Adipocyte (in vitro differentiated cells): ENCODE measurements at regions not wholly inside any gene's neighbourhood (a gene's known extent, or its start where the extent isn't known, plus 50 kb on each side); places are given as distances from the start of the nearest gene placed in this dataset.

ENCODE experiments used
- DNase-seq: peaks from one replicate; pipeline ENCODE4 v3.0.0-alpha.2; 2015; ENCODE audit warnings: low read depth
- H3K27me3 ChIP-seq: replicated peaks from 2 replicates; pipeline ENCODE4 v1.7.0; 2013; ENCODE audit warnings: mild to moderate bottlenecking, low read length, moderate library complexity; ENCODE audit not compliant: control insufficient read depth, insufficient read depth
- H3K36me3 ChIP-seq: 2 replicates; pipeline ENCODE4 v1.7.0; 2013; ENCODE audit warnings: low read length, mild to moderate bottlenecking, moderate library complexity; ENCODE audit not compliant: control insufficient read depth, insufficient read depth, severe bottlenecking
- H3K4me1 ChIP-seq: 2 replicates; pipeline ENCODE4 v1.7.0; 2013; ENCODE audit warnings: mild to moderate bottlenecking, low read length, moderate library complexity; ENCODE audit not compliant: control insufficient read depth, insufficient read depth
- H3K4me3 ChIP-seq: 2 replicates; pipeline ENCODE4 v1.7.0; 2013; ENCODE audit warnings: mild to moderate bottlenecking, low read length, moderate library complexity
- H3K9ac ChIP-seq: 2 replicates; pipeline ENCODE4 v1.7.0; 2013; ENCODE audit warnings: mild to moderate bottlenecking, low read length, moderate library complexity
- H3K9me3 ChIP-seq: 2 replicates; pipeline ENCODE4 v1.7.0; 2013; ENCODE audit warnings: mild to moderate bottlenecking, low read length, moderate library complexity; ENCODE audit not compliant: control insufficient read depth

GRCh38 chr16:5647051-5647450, 549.5 kb upstream of the EEF2KMT start:
- Histone ChIP-seq H3K4me3 (no peak overlapping the region), H3K4me1 (no peaks in the 10 kb centered on the region), H3K36me3 (no peaks in the 10 kb centered on the region), H3K27me3 (no peaks in the 10 kb centered on the region), H3K9me3 (no peaks in the 10 kb centered on the region), H3K9ac (no peak overlapping the region)
- no peak for DNase-seq

DNA sequence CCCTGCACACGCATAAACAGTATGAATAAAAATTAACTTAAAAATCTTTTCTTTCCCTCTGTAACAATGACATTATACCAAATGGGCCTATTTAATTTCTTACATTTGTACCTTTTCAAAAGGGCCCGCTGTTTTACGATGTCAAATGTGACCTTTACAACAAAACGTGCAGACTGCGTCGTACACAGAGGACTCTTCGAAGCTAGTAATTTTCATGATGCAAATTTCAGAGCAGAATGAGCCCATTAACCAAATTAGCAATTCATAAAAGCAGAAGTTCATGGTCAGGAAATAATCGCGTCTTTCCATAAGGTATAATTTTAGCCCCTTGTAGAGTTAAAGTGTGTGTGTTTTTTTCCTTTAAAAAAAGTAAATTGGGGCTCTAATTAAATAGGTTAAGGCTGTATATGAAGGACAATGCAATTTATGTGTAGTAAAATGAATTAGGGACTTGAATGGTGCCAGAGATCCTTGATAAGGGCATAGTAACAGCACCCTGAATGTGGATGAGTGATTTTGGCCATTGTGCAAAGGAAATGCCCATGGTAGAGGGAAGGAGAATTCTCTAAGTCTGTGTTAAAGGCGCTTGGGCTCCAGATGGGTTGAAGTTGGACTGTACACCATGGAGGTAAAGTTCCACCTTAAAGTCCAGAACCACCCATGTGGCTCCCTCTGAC, 546.4 kb upstream of the EEF2KMT start:
- Histone ChIP-seq H3K36me3 (no peaks in the 10 kb centered on the region), H3K4me1 (no peaks in the 10 kb centered on the region), H3K9ac (no peak overlapping the region), H3K9me3 (no peaks in the 10 kb centered on the region), H3K4me3 (no peak overlapping the region), H3K27me3 (no peaks in the 10 kb centered on the region)
- DNase-seq: no peak

DNA sequence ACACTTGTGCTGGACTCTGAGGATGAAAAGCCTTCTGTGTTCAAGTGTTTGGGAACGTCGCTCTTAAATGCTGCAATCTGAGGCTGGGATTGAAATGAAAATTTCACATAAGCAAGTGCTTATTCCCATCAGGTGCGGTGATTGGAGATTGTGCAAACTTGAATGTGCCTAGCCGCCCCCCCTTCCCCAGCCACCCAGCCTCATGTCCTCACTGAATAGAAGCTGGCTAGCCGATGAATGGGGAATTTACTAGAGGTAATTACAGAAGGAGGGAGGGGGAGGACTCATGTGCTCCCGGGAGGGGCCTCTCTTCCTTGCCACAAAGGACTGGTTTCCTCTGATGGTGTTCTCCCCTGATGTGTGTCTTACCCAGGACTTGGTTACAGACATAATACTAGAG, 544.8 kb upstream of the EEF2KMT start:
- no peak for DNase-seq
- no peaks in the 10 kb centered on the region for H3K27me3 ChIP-seq
- H3K4me3 ChIP-seq: no peak overlapping the region
- no peak overlapping the region for H3K9ac ChIP-seq
- H3K36me3 ChIP-seq: no peaks in the 10 kb centered on the region
- no peaks in the 10 kb centered on the region for H3K9me3 ChIP-seq
- H3K4me1 ChIP-seq: no peaks in the 10 kb centered on the region

DNA sequence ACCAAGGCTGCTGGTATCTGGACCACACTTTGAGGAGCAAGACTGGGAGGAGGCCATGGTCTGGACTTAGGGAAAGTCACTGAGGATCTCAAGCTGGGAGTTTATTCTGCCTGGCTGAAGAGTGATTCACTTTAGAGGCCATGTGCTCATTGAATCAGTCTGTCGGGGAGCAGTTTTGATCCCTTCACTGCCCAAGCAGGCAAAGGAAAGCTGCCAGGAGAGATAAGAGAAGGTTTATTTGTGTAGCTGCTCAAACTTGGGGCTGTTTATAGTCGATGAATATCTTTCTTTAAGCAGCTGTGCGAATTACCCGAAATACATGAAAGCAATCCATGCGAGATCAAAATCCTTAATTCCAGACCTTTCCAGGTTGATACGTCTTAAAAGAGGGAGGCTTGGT, 544.4 kb upstream of the EEF2KMT start:
- Histone ChIP-seq H3K27me3 (no peaks in the 10 kb centered on the region), H3K9ac (no peak overlapping the region), H3K4me3 (no peak overlapping the region), H3K4me1 (no peaks in the 10 kb centered on the region), H3K36me3 (no peaks in the 10 kb centered on the region), H3K9me3 (no peaks in the 10 kb centered on the region)
- no peak for DNase-seq

DNA sequence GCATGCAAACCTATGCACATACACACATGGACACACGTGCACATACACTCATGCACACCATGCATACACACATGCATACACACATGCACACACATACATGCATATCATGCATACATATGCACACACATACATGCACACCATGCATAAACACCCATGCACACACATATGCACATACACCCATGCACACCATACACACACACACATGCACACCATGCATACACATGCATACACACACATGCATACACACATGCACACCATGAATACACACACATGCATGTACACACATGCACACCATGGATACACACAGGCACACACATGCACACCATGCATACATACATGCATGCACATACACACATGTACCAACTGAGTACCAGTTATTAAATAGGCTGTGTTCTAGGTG, 543.3 kb upstream of the EEF2KMT start:
- Histone ChIP-seq H3K27me3 (no peaks in the 10 kb centered on the region), H3K36me3 (no peaks in the 10 kb centered on the region), H3K4me3 (no peak overlapping the region), H3K9me3 (no peaks in the 10 kb centered on the region), H3K9ac (no peak overlapping the region), H3K4me1 (no peaks in the 10 kb centered on the region)
- DNase-seq: no peak

- no peaks in the 10 kb centered on the region for H3K9me3 ChIP-seq
- no peak for DNase-seq
- H3K36me3 ChIP-seq: no peaks in the 10 kb centered on the region
Observed at GRCh38 chr16:5639531-5639930, 541.9 kb upstream of the EEF2KMT start.

GRCh38 chr16:5635331-5635730, 537.7 kb upstream of the EEF2KMT start:
- Histone ChIP-seq H3K36me3 (no peaks in the 10 kb centered on the region), H3K9me3 (no peaks in the 10 kb centered on the region), H3K4me3 (no peak overlapping the region), H3K9ac (no peak overlapping the region), H3K4me1 (no peaks in the 10 kb centered on the region), H3K27me3 (no peaks in the 10 kb centered on the region)
- no peak for DNase-seq

More at GRCh38 chr16:5639531-5639930, 541.9 kb upstream of the EEF2KMT start:
- Histone ChIP-seq H3K27me3 (no peaks in the 10 kb centered on the region), H3K4me3 (no peak overlapping the region), H3K4me1 (no peaks in the 10 kb centered on the region), H3K9ac (no peak overlapping the region)

- no peak overlapping the region for H3K9ac ChIP-seq
- no peaks in the 10 kb centered on the region for H3K36me3 ChIP-seq
- no peaks in the 10 kb centered on the region for H3K4me1 ChIP-seq
- H3K27me3 ChIP-seq: no peaks in the 10 kb centered on the region
- DNase-seq: no peak
- no peak overlapping the region for H3K4me3 ChIP-seq
- H3K9me3 ChIP-seq: no peaks in the 10 kb centered on the region
Observed at GRCh38 chr16:5634666-5635180, 537.1 kb upstream of the EEF2KMT start.

- peak; percentile 28 for DNase-seq
- no peak overlapping the region for H3K4me3 ChIP-seq
- no peaks in the 10 kb centered on the region for H3K27me3 ChIP-seq
Observed at GRCh38 chr16:5633845-5634440, 536.3 kb upstream of the EEF2KMT start.

GRCh38 chr16:5622234-5622884, 524.8 kb upstream of the EEF2KMT start:
- Histone ChIP-seq H3K9me3 (peaks cover under 1% of the 10 kb centered on the region), H3K36me3 (no peaks in the 10 kb centered on the region)

More at GRCh38 chr16:5633845-5634440, 536.3 kb upstream of the EEF2KMT start:
- H3K36me3 ChIP-seq: no peaks in the 10 kb centered on the region
- no peaks in the 10 kb centered on the region for H3K9me3 ChIP-seq
- no peaks in the 10 kb centered on the region for H3K4me1 ChIP-seq
- H3K9ac ChIP-seq: no peak overlapping the region

GRCh38 chr16:5621826-5622225, 524.2 kb upstream of the EEF2KMT start:
- Histone ChIP-seq H3K4me1 (no peaks in the 10 kb centered on the region), H3K27me3 (peaks cover 7% of the 10 kb centered on the region), H3K4me3 (no peak overlapping the region), H3K9ac (no peak overlapping the region), H3K9me3 (no peaks in the 10 kb centered on the region), H3K36me3 (no peaks in the 10 kb centered on the region)
- DNase-seq: no peak

More at GRCh38 chr16:5622234-5622884, 524.8 kb upstream of the EEF2KMT start:
- Histone ChIP-seq H3K9ac (no peak overlapping the region), H3K4me1 (no peaks in the 10 kb centered on the region), H3K4me3 (no peak overlapping the region), H3K27me3 (peaks cover 3% of the 10 kb centered on the region)
- no peak for DNase-seq
